H1 (cell line): ENCODE measurements at regions not wholly inside any gene's neighbourhood (a gene's known extent, or its start where the extent isn't known, plus 50 kb on each side); places are given as distances from the start of the nearest gene placed in this dataset.

Experiments
- ATF3 ChIP-seq: IDR thresholded peaks from 2 replicates; pipeline ENCODE4 v1.6.1; 2011; ENCODE audit warnings: low read depth, mild to moderate bottlenecking, low read length; ENCODE audit not compliant: insufficient read depth
- CTCF ChIP-seq, 3 experiments: IDR thresholded peaks; 1 replicate in 2 of 3; 2 replicates in 1 of 3; pipeline versions ENCODE4 v1.5.1 to v1.6.1; 2011; ENCODE audit warnings: low read length in 3 of 3, mild to moderate bottlenecking in 3 of 3, inconsistent platforms in 2 of 3, low read depth in 1 of 3, moderate library complexity in 1 of 3; ENCODE audit not compliant: insufficient read depth in 1 of 3; ENCODE audit errors: control extremely low read depth in 1 of 3
- JUND ChIP-seq: IDR thresholded peaks from 2 replicates; pipeline ENCODE4 v1.6.1; 2011; ENCODE audit warnings: mild to moderate bottlenecking, improper control_type of control experiment, low read length
- MAFK ChIP-seq: IDR thresholded peaks from 2 replicates; pipeline ENCODE4 v1.6.1; 2012; ENCODE audit warnings: low read depth, mild to moderate bottlenecking, improper control_type of control experiment, low read length
- SIN3A ChIP-seq, 2 experiments: IDR thresholded peaks in 1 of 2; conservative IDR thresholded peaks in 1 of 2; 2 replicates each; pipeline ENCODE4 v1.6.1; 2011 to 2012; ENCODE audit warnings: low read length in 2 of 2, improper control_type of control experiment in 1 of 2, low read depth in 1 of 2, mild to moderate bottlenecking in 1 of 2
- SUZ12 ChIP-seq: fragments of 200-600 bp; sonication (generic); IDR thresholded peaks from 2 replicates; pipeline ENCODE4 v1.6.1; 2012; ENCODE audit warnings: mild to moderate bottlenecking, inconsistent platforms, low read length, moderate library complexity, mixed read lengths

- TF ChIP-seq SUZ12 (no peak), SIN3A (conservative IDR thresholded peaks at IDR 0.05 in 1 of 2, IDR thresholded peaks at IDR 0.05 in 1 of 2; ENCODE audit: low read depth in 1 of 2, low read length in 2 of 2) (no peak), ATF3 (no peak), MAFK (no peak), CTCF (IDR thresholded peaks at IDR 0.05; ENCODE audit: control extremely low read depth in 1 of 3, insufficient read depth in 1 of 3, low read depth in 1 of 3, low read length in 3 of 3) (no peak), JUND (no peak)
Observed at GRCh38 chr3:106533093-106533787, 664.4 kb upstream of the CBLB start.
